ENCODE measurements at regions not wholly inside any gene's neighbourhood (a gene's known extent, or its start where the extent isn't known, plus 50 kb on each side); places are given as distances from the start of the nearest gene placed in this dataset.

GRCh38 chr9:759541-759940 is 82.0 kb upstream of the DMRT1 start:
- intact Hi-C loops (cut with DNase I): no loop called here
- TF ChIP-seq CTCF (IDR thresholded peaks at IDR 0.05): no peak
- no peak for DNase-seq

GRCh38 chr9:759983-760736 is 81.3 kb upstream of the DMRT1 start:
- intact Hi-C loops (cut with DNase I): loop anchor here in 1 of 2 donors (5.0 kb wide), 1 partner anchor 373 kb away; no protein-coding TSS in a partner anchor

More at GRCh38 chr9:759541-759940, 82.0 kb upstream of the DMRT1 start:
- peaks cover 15% of the 10 kb centered on the region for H3K4me1 ChIP-seq
- no peaks in the 10 kb centered on the region for H3K27me3 ChIP-seq (ENCODE audit: insufficient read depth in 3 of 3, low read length in 2 of 3)
- WGBS, 3 donors: 87 to 88% (median 88%) methylated on average over 8 of the region's 8 CpGs
- no peaks in the 10 kb centered on the region for H3K9me3 ChIP-seq
- H3K36me3 ChIP-seq (ENCODE audit: insufficient read depth in 1 of 2, low read depth in 1 of 2): no peaks in the 10 kb centered on the region
- no peak for ATAC-seq
- no peak overlapping the region for H3K4me3 ChIP-seq
- H3K27ac ChIP-seq: no peak overlapping the region

GRCh38 chr9:761176-761792 is 80.2 kb upstream of the DMRT1 start:
- ATAC-seq (no peak), DNase-seq (no peak)
- H3K4me1 ChIP-seq: peaks cover 3% of the 10 kb centered on the region
- no peak for TF ChIP-seq CTCF (IDR thresholded peaks at IDR 0.05)
- 47 to 69% (median 59%) methylated on average over 7 of the region's 7 CpGs for WGBS, 3 donors
- no peak overlapping the region for H3K4me3 ChIP-seq
- H3K36me3 ChIP-seq (ENCODE audit: insufficient read depth in 1 of 2, low read depth in 1 of 2): no peaks in the 10 kb centered on the region
- intact Hi-C loops (cut with DNase I): loop anchor here in 1 of 2 donors (5.0 kb wide), 1 partner anchor 374 kb away; no protein-coding TSS in a partner anchor
- no peak overlapping the region for H3K27ac ChIP-seq
- peaks cover 0 to under 1% (median 0%) of the 10 kb centered on the region in 3 donors for H3K27me3 ChIP-seq (ENCODE audit: insufficient read depth in 3 of 3, low read length in 2 of 3)
- no peaks in the 10 kb centered on the region for H3K9me3 ChIP-seq

More at GRCh38 chr9:759983-760736, 81.3 kb upstream of the DMRT1 start:
- ATAC-seq (no peak), DNase-seq (no peak)
- H3K4me3 ChIP-seq: no peak overlapping the region
- TF ChIP-seq CTCF (IDR thresholded peaks at IDR 0.05): no peak
- H3K27ac ChIP-seq: no peak overlapping the region
- no peaks in the 10 kb centered on the region for H3K27me3 ChIP-seq (ENCODE audit: insufficient read depth in 3 of 3, low read length in 2 of 3)
- H3K9me3 ChIP-seq: no peaks in the 10 kb centered on the region
- peaks cover 13% of the 10 kb centered on the region for H3K4me1 ChIP-seq
- 92 to 95% (median 95%) methylated on average over 10 of the region's 10 CpGs for WGBS, 3 donors
- no peaks in the 10 kb centered on the region for H3K36me3 ChIP-seq (ENCODE audit: insufficient read depth in 1 of 2, low read depth in 1 of 2)

GRCh38 chr9:761793-762560 is 79.5 kb upstream of the DMRT1 start:
- 85 to 91% (median 91%) methylated on average over 13 of the region's 13 CpGs for WGBS, 3 donors
- no peak overlapping the region for H3K4me3 ChIP-seq
- no peak for TF ChIP-seq CTCF (IDR thresholded peaks at IDR 0.05)
- H3K27ac ChIP-seq: no peak overlapping the region
- DNase-seq (no peak), ATAC-seq (no peak)
- peaks cover 0 to 2% (median 0%) of the 10 kb centered on the region in 3 donors for H3K27me3 ChIP-seq (ENCODE audit: insufficient read depth in 3 of 3, low read length in 2 of 3)
- H3K9me3 ChIP-seq: no peaks in the 10 kb centered on the region
- intact Hi-C loops (cut with DNase I): loop anchor here in 1 of 2 donors (5.0 kb wide), 1 partner anchor 375 kb away; no protein-coding TSS in a partner anchor
- peaks cover 3% of the 10 kb centered on the region for H3K4me1 ChIP-seq
- no peaks in the 10 kb centered on the region for H3K36me3 ChIP-seq (ENCODE audit: insufficient read depth in 1 of 2, low read depth in 1 of 2)

Measured in psoas muscle (tissue), 7 donors.